LHCN-M2 (cell line): ENCODE measurements at regions not wholly inside any gene's neighbourhood (a gene's known extent, or its start where the extent isn't known, plus 50 kb on each side); places are given as distances from the start of the nearest gene placed in this dataset.
A peak's percentile ranks its signal among the peaks of the same experiment; 100 is the strongest.

Experiments
- DNase-seq: peaks from one replicate; pipeline ENCODE4 v3.0.0-alpha.2; 2012; ENCODE audit warnings: low read depth

- DNase-seq: no peak
These were observed 458.7 kb upstream of the ID2 start for GRCh38 chr2:8222979-8223694.

GRCh38 chr2:8223695-8224346, 458.0 kb upstream of the ID2 start:
- no peak for DNase-seq

- no peak for DNase-seq
These were observed 457.3 kb upstream of the ID2 start for GRCh38 chr2:8224347-8225190.

GRCh38 chr2:8225266-8225665, 456.6 kb upstream of the ID2 start:
- no peak for DNase-seq

GRCh38 chr2:8225798-8226197, 456.1 kb upstream of the ID2 start:
- no peak for DNase-seq

- DNase-seq: peak; percentile 87
These were observed 452.3 kb upstream of the ID2 start for GRCh38 chr2:8229546-8229986.

GRCh38 chr2:8230466-8230865, 451.4 kb upstream of the ID2 start:
- no peak for DNase-seq

- no peak for DNase-seq
These were observed 450.0 kb upstream of the ID2 start for GRCh38 chr2:8231902-8232301.

GRCh38 chr2:8232871-8233270, 449.0 kb upstream of the ID2 start:
- no peak for DNase-seq

- DNase-seq: peak; percentile 31
These were observed 447.6 kb upstream of the ID2 start for GRCh38 chr2:8234253-8234652.

- DNase-seq: peak; percentile 66
These were observed 447.0 kb upstream of the ID2 start for GRCh38 chr2:8234757-8235374.

GRCh38 chr2:8235419-8235818, 446.4 kb upstream of the ID2 start:
- no peak for DNase-seq

- DNase-seq: no peak
These were observed 445.5 kb upstream of the ID2 start for GRCh38 chr2:8236391-8236790.

GRCh38 chr2:8238521-8239230, 443.2 kb upstream of the ID2 start:
- no peak for DNase-seq

- DNase-seq: no peak
These were observed 442.2 kb upstream of the ID2 start for GRCh38 chr2:8239531-8240088.

GRCh38 chr2:8241317-8241716, 440.5 kb upstream of the ID2 start:
- no peak for DNase-seq

GRCh38 chr2:8242739-8243138, 439.1 kb upstream of the ID2 start:
- no peak for DNase-seq

GRCh38 chr2:8243748-8244400, 438.0 kb upstream of the ID2 start:
- no peak for DNase-seq

GRCh38 chr2:8244639-8245038, 437.2 kb upstream of the ID2 start:
- no peak for DNase-seq

GRCh38 chr2:8246137-8246536, 435.7 kb upstream of the ID2 start:
- no peak for DNase-seq
